ENCODE measurements at regions not wholly inside any gene's neighbourhood (a gene's known extent, or its start where the extent isn't known, plus 50 kb on each side); places are given as distances from the start of the nearest gene placed in this dataset.
"Not testable (repeated sequence)": the region's sequence is repeated elsewhere in the genome, so short reads cannot be mapped to it uniquely, and the experiment has no call there.

GRCh38 chr2:2787301-2787907, 456.3 kb upstream of the MYT1L start:
- intact Hi-C loops (cut with DNase I): no loop called here
- ATAC-seq (ENCODE audit: poor library complexity) (peak; percentile 68), DNase-seq (peak; percentile 65)

GRCh38 chr2:2782007-2782406, 450.9 kb upstream of the MYT1L start:
- no peak for ATAC-seq (ENCODE audit: poor library complexity)
- intact Hi-C loops (cut with DNase I): no loop called here
- no peak for DNase-seq

- intact Hi-C loops (cut with DNase I): no loop called here
- ATAC-seq (ENCODE audit: poor library complexity) (no peak), DNase-seq (no peak)
Observed at GRCh38 chr2:2779727-2780126, 448.7 kb upstream of the MYT1L start.

GRCh38 chr2:2777876-2778275, 446.8 kb upstream of the MYT1L start:
- DNase-seq: no peak
- intact Hi-C loops (cut with DNase I): no loop called here

GRCh38 chr2:2777213-2777612, 446.1 kb upstream of the MYT1L start:
- DNase-seq: no peak
- no peak for ATAC-seq (ENCODE audit: poor library complexity)
- intact Hi-C loops (cut with DNase I): no loop called here

More at GRCh38 chr2:2777876-2778275, 446.8 kb upstream of the MYT1L start:
- ATAC-seq (ENCODE audit: poor library complexity): no peak

- ATAC-seq (ENCODE audit: poor library complexity) (no peak), DNase-seq (no peak)
- intact Hi-C loops (cut with DNase I): no loop called here
Observed at GRCh38 chr2:2775018-2775417, 443.9 kb upstream of the MYT1L start.

- DNase-seq (no peak), ATAC-seq (ENCODE audit: poor library complexity) (no peak)
- intact Hi-C loops (cut with DNase I): no loop called here
Observed at GRCh38 chr2:2773692-2774091, 442.6 kb upstream of the MYT1L start.

- DNase-seq; intact Hi-C loops (cut with DNase I); ATAC-seq (ENCODE audit: poor library complexity): not testable (repeated sequence)
Observed at GRCh38 chr2:2773080-2773479, 442.0 kb upstream of the MYT1L start.

- ATAC-seq (ENCODE audit: poor library complexity): no peak
- intact Hi-C loops (cut with DNase I): no loop called here
- no peak for DNase-seq
Observed at GRCh38 chr2:2771721-2772411, 440.8 kb upstream of the MYT1L start.

- ATAC-seq (ENCODE audit: poor library complexity) (peak; percentile 97), DNase-seq (peak; percentile 81)
- intact Hi-C loops (cut with DNase I): no loop called here
Observed at GRCh38 chr2:2769481-2770431, 438.7 kb upstream of the MYT1L start.

GRCh38 chr2:2768476-2768875, 437.4 kb upstream of the MYT1L start:
- no peak for ATAC-seq (ENCODE audit: poor library complexity)
- intact Hi-C loops (cut with DNase I): no loop called here
- no peak for DNase-seq

- ATAC-seq (ENCODE audit: poor library complexity) (no peak), DNase-seq (no peak)
- intact Hi-C loops (cut with DNase I): no loop called here
Observed at GRCh38 chr2:2767837-2768236, 436.8 kb upstream of the MYT1L start.

GRCh38 chr2:2765839-2766495, 434.9 kb upstream of the MYT1L start:
- no peak for DNase-seq
- intact Hi-C loops (cut with DNase I): no loop called here
- no peak for ATAC-seq (ENCODE audit: poor library complexity)

- intact Hi-C loops (cut with DNase I): no loop called here
- DNase-seq (no peak), ATAC-seq (ENCODE audit: poor library complexity) (no peak)
Observed at GRCh38 chr2:2765176-2765800, 434.2 kb upstream of the MYT1L start.

GRCh38 chr2:2764739-2765138, 433.7 kb upstream of the MYT1L start:
- no peak for DNase-seq
- ATAC-seq (ENCODE audit: poor library complexity): no peak
- intact Hi-C loops (cut with DNase I): no loop called here

GRCh38 chr2:2764001-2764355, 432.9 kb upstream of the MYT1L start:
- peak; percentile 38 for ATAC-seq (ENCODE audit: poor library complexity)
- intact Hi-C loops (cut with DNase I): no loop called here
- DNase-seq: no peak

- intact Hi-C loops (cut with DNase I): no loop called here
- peak; percentile 33 for ATAC-seq (ENCODE audit: poor library complexity)
- DNase-seq: no peak
Observed at GRCh38 chr2:2763351-2764000, 432.4 kb upstream of the MYT1L start.

GRCh38 chr2:2762913-2763312, 431.8 kb upstream of the MYT1L start:
- intact Hi-C loops (cut with DNase I): no loop called here

More at GRCh38 chr2:2762913-2763312, 431.8 kb upstream of the MYT1L start:
- no peak for ATAC-seq (ENCODE audit: poor library complexity)
- DNase-seq: no peak
